DOHH2 (cell line): ENCODE measurements at regions not wholly inside any gene's neighbourhood (a gene's known extent, or its start where the extent isn't known, plus 50 kb on each side); places are given as distances from the start of the nearest gene placed in this dataset.

Experiments used
- EZH2phosphoT487 ChIP-seq: fragments of 200-600 bp; sonication (generic); IDR thresholded peaks from 2 replicates; pipeline ENCODE4 v1.6.1; 2017; ENCODE audit warnings: borderline replicate concordance, mild to moderate bottlenecking, antibody characterized with exemption, low read length, moderate library complexity, mixed read lengths
- TF ChIP-seq, protein P1 (sequence below): fragments of 200-600 bp; sonication (generic); IDR thresholded peaks from one replicate; pipeline ENCODE4 v1.5.1; 2014; ENCODE audit warnings: antibody characterized with exemption, mild to moderate bottlenecking, low read depth, low read length; ENCODE audit not compliant: poor library complexity, severe bottlenecking

DNA sequence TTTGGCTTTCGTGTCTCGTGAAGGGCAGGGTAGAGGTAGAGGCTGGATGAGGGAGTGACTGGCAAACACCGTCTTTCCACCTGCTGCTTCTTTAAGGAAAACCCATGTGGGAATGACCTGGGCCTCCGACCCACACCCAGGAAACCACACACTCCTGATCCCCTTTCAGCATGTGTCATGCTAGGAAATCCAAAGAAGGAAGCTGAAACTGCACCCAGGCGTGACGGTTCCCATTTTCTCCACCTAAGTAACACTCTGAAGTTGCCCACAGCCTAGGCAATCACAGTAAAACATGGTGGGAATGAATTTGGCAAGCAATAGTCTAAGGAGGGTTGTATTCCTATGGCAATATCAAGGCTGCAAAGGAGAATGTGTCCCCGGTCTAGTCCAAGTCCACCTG lies 538.4 kb upstream of the NOX3 start:
- TF ChIP-seq, protein P1, sequence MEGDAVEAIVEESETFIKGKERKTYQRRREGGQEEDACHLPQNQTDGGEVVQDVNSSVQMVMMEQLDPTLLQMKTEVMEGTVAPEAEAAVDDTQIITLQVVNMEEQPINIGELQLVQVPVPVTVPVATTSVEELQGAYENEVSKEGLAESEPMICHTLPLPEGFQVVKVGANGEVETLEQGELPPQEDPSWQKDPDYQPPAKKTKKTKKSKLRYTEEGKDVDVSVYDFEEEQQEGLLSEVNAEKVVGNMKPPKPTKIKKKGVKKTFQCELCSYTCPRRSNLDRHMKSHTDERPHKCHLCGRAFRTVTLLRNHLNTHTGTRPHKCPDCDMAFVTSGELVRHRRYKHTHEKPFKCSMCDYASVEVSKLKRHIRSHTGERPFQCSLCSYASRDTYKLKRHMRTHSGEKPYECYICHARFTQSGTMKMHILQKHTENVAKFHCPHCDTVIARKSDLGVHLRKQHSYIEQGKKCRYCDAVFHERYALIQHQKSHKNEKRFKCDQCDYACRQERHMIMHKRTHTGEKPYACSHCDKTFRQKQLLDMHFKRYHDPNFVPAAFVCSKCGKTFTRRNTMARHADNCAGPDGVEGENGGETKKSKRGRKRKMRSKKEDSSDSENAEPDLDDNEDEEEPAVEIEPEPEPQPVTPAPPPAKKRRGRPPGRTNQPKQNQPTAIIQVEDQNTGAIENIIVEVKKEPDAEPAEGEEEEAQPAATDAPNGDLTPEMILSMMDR, result no peak
- TF ChIP-seq EZH2phosphoT487, result no peak
